ENCODE measurements at regions not wholly inside any gene's neighbourhood (a gene's known extent, or its start where the extent isn't known, plus 50 kb on each side); places are given as distances from the start of the nearest gene placed in this dataset.

- TF ChIP-seq CTCF (IDR thresholded peaks at IDR 0.05; ENCODE audit: extremely low read depth in 1 of 2, insufficient read depth in 1 of 2, low read depth in 1 of 2, low read length in 2 of 2): no peak
- TF ChIP-seq JUN (IDR thresholded peaks at IDR 0.05; ENCODE audit: borderline replicate concordance, insufficient read depth, insufficient read length, low read depth): no peak
- no peak for TF ChIP-seq POLR2A (IDR thresholded peaks at IDR 0.05; ENCODE audit: low read depth, low read length)
- TF ChIP-seq EZH2 (IDR thresholded peaks at IDR 0.05; ENCODE audit: borderline replicate concordance, low read depth, low read length, severe bottlenecking): no peak
Observed at GRCh38 chr10:93175490-93175889, 101.8 kb downstream of the CYP26A1 start.
